Tongue (tissue), 1 donor: ENCODE measurements at regions not wholly inside any gene's neighbourhood (a gene's known extent, or its start where the extent isn't known, plus 50 kb on each side); places are given as distances from the start of the nearest gene placed in this dataset.
"Not testable (repeated sequence)": the region's sequence is repeated elsewhere in the genome, so short reads cannot be mapped to it uniquely, and the experiment has no call there.

ENCODE experiments used
- DNase-seq: peaks from one replicate; pipeline ENCODE4 v3.0.0-alpha.2; 2015

DNA sequence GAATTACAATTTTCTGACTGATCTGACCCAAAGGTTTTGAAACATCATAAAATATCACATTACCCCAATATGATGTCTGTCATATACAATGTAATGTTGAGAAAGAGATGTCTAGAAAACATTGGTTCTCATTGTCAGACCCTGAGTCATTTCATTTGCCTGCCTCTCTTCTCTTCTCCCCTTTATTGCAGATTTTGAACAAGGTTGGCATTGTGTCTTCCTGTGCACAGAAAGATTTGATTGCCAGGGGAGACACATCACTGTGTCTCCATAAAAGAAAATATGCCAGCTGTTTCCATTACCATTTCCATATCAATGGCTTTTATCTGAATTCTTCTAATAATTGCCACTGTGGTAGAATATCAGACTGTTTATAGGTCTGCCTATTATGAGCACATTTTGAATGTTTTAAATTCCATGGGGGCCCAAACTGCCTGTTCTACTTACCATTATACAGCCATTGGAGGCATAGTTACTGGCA, 65.6 kb downstream of the IFI44 start:
- DNase-seq, result no peak

DNA sequence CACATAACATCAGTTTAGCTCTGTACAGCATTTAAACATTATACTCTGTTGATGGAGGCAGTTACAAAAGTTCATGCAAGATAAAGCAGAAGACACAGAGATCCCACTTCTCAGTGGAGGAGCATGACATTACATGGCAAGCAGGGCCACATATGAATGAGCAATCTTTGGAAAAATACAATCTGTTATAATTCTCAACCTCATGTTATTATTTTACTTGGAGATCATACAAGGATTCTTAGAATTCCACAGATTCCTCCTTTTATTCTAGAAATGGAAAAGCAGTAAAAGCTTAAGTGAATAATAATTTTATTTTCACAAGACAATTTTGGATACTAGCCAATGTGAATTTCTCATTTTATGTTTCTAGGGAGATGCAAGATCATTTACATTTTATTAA, 66.6 kb downstream of the IFI44 start:
- DNase-seq, result no peak

DNA sequence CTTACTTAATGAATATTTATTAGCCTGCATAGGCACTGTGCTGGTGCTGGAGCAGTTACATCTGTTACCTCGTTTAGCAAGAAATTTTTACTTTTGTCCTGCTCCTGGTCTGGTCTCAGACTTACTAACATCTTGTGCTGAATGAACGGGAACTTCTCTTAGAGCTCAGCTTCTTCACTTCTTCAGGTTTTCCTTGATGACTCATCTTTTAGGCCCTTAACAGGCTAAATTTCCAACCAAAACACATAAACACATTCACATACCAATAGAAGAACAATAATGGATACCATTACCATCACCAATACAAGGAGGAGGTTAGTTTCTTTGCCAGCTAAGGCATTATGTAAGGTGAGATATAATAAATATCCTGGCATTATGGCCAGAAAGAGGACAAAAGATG, 68.9 kb downstream of the IFI44 start:
- DNase-seq, result no peak

DNA sequence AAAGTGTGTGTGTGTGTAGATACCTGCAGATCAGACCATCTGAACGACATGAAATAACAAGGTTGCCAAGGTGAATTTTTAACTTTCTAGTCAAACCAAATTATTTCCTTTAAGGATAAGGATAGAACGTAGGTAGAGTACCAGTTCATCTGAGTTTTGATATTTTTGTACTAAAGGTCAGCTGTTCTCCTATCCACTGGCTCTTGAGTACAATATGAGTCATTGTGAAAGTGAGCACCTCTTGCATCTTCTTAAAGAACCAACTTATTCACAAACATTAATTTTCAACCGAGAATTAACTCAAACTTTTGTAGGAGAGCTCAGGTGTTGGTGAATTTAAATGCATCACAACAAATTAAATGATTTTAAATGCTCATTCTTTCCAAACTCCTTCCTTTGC, 71.5 kb downstream of the IFI44 start:
- no peak for DNase-seq

DNA sequence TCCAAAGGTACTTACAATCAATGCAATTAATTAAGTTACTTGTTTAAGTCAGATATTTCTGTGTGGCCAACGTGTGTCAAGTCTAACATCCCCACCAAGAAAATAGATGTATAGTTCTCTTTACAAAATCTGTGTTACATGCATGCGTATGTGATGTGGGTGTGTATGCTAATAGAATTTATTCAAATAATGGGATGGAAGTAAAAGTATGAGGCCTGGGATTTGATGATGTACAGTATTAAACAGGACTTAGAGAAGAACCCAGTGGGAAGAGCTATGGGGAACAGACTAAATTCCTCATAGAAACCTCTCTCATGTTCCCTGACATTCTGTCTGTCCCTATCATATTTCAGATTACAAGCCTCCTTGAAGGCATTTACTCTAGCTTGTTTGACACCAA, 72.5 kb downstream of the IFI44 start:
- no peak for DNase-seq

DNA sequence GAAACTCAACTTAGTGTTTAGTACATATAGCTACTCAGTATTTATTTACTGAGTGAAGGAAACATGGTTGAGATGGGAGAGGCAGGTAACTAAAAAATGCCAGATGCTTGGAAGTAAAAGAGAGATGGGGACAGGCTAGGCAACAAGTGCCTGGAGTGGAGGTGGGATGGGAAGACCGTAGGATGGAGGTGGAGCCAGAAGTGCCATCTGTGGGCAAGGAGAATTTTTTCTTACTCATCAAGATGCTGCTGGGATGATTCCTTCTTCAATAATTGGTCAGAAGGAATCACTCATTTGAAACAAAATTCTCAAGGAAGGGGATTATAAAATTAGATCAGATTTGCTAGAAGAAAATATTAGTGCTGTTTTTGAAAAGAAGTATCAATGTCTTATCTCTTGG, 72.9 kb downstream of the IFI44 start:
- DNase-seq, result no peak

DNA sequence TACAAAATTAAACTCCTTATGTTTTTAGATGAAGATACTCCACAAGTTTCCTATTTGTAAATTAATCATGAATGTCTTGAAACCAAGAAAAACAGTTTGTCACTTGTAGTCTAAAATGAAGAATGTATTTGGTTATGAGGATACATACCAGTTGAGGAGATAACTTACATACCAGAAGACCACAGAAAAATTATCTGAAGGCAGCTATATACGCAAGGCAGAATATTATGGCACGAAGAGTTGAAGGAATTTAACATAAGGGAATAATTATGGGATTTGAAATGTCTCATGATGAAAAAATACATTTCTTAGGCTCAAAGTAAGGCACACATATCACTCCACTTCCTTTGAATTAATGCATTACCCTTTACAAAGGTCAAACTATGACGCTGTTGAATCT, 73.3 kb downstream of the IFI44 start:
- no peak for DNase-seq

DNA sequence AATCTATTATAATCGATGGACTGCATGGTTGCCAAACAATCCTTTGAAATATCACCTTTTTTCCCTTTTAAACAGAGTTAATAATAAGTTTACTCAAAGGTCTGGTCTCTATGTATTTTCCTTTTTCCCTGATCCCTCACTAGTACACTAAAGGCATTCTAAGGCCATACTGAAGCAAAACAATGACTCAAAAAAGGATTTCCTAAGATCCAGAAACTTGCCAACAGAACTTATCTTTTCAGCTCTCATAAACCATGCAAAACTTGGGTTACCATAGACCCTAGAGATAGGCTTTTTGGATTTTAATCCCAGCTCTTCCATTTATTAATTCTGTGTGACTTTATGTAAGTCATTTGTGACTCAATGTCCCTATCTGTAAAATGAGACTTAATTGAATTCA, 77.1 kb downstream of the IFI44 start:
- DNase-seq, result no peak

DNA sequence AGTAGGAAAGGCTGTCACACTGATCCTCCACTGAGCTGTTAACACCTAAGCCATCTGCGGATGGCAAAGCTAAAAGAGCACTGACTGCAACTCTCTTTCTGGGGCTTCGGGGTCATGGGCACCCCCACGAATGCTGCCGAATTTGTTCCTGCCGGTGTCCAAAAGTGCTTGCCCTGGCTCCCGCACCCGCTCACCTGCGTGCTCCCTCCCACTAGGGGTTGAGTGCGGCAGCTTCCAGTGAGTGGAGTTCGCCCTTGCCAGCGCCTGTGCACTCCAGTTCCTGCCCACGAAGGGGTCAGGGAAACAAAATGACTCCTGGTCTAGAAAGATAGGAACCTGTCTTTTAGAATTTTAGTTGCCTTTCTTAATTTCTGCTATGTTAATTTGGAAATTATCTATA, 78.7 kb downstream of the IFI44 start:
- DNase-seq, result no peak

DNA sequence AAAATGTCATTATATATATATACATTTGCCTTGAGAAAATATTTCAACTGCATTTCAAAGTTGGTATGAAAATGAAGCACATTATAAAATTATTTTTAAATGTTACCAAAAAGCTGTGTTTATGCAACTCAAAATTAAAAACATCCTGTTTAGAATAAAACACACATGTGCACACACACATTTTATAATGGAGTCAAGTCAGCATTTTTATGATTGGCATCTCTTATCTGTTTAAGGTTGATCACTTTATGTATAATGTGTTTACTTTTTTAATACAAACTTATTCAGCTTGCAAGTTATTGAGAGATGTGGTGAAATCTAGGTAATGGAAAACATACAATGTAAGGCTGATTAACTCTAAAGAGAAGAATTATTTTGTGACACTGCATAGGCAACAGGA, 80.4 kb downstream of the IFI44 start:
- no peak for DNase-seq

DNA sequence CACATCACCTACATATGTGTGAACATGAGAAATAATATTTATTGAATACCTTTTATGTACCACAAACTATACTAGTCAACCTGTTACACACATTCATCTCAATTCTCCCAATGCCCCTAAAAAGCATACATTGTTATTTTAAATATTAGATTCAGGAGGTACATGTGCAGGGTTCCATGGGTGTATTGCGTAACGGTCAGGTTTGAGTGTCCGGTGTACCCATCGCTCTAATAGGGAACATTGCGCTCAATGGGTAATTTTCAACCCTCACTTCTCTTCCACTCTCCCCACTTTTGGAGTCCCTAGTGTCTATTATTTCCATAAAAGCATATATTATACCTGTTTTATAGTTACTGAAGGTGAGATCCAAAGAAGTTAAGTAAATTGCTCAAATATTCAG, 82.0 kb downstream of the IFI44 start:
- no peak for DNase-seq

DNA sequence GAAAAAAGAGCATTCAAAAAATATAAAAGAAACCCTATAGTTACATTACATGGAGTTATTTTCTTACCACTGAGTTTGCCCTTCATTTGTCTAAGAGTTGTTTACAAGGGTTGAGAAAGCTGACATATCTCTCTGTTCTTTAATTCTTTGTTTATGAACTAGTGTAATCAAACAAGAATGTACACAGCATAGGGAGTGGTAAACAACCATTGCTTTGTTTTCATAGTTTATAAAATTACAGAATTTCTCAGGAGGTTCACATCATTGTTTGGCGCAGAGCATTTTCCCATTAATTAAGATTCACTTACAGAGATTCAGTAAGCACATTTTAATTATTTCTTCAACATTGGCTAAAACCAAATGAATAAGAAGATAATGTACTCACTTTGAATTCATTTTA, 87.6 kb downstream of the IFI44 start:
- DNase-seq, result no peak

DNA sequence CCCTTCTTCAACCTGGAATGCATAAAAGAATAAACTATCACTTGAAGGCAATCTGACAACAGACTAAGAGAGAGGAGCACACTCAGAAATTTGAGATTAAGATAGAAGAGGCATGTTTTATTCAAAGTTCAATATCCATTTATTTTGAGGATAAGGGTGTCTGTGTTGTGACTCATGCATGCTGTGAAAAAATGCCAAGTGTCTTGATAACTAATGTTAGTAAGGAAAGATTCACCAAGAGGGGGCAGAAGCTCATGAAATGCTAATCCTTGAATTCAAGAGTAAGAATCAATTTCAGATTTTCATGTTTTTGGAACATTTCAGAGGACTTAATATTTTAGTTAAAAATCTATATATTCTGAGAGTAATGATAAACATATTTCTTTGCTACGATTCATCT, 94.0 kb downstream of the IFI44 start:
- no peak for DNase-seq

DNA sequence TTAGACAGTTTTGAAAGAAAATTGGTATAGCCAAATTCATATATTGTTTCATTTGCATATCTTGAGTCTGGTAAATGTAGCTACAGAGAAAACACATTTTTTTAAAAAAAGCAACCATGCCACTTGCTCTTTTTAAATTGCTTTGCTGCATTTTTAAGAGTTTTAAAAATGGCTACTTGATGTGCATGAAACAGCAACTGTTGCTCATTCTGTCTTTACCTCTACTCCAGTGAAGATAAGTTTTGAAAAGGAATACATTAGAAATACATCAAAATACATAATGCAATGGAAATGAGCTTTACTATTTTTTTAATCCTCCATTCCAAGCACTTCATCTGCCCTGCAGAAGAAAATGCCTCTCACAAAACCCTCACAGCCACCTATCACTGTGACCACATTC, 95.5 kb downstream of the IFI44 start:
- no peak for DNase-seq

DNA sequence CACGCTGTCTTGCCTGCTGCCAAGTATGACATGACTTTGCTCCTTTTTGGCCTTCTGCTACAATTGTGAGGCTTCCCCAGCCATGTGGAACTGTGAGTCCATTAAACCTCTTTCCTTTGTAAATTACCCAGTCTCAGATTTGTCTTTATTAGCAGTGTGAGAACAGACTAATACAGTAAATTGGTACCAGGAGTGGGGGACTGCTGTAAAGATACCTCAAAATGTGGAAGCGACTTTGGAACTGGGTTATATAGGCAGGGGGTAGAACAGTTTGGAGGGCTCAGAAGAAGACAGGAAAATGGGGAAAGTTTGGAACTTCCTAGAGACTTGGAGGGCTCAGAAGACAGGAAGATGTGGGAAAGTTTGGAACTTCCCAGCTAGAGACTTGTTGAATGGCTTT, 104.0 kb downstream of the IFI44 start:
- DNase-seq, result not testable (repeated sequence)

DNA sequence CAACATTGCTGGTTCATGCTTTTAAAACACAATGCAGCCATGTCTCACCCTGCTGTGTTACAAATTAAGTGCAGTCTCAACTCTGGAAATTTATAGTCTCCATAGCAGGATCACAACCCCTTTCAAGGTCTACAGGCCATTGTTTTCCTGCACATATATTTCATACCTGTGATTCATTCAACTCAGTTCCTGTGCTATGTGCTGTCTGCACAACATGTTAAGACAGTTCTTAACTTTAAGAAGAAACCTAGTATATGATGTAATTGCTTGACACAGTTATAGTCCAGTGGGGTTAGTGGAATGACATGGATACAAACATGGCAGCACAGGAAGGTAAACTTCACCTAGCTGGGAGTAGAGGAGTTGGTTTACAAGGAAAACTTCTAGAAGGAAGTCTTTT, 106.4 kb downstream of the IFI44 start:
- DNase-seq, result no peak

DNA sequence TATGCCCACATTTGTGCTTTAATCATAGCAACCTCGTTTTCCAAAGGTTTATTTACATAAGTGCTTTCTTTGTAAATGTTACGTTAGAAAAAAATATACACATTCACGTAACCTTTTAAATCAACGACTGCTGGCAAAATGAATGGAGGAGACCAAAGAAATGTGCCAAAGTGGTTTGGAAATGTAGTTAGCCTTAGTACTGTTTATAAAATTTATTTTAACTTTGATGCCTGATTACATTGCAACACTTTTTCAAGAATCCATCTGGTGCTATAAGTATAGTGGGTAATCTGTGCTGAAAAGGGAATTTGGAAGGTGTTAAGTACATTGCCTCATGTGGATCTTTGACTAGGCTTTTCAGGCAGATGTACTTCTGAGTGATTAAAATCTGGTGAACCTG, 108.9 kb downstream of the IFI44 start:
- peak; percentile 38 for DNase-seq

DNA sequence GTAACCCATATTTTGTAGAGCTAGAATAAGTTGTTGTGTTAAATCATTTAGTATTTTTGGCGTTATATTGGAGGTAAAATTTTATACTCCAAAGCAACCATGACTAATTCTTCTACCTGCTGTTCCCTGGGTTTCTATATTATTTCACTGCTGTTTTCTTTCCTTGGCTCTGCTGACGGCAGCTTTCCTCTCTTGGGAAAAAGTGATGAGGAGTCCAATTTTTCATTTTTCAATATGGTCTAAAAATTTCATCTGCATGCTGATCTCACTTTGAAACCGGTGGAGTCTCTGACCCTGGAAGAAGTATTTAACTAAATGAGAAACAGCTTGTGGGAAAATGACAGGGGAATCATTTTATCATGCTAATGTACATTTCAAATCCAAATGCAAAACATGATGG, 110.2 kb downstream of the IFI44 start:
- DNase-seq, result peak; percentile 52

DNA sequence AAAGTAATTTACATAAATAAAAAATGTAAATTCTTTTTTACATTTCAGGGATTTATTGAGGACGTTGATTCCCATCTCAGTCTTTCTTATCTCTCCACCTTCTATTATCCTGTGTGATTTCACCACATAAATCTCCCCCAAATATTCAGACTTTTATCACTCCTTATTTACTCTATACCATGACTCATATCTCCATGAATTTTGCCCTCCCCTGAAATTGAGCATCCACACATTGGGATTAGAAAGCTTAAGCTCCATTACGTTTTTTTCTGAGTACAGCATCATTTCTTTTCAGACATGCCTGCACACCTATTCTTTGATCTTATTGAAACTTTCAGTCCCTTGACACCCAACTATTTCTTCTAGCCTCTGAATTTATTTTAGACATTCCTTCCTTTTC, 111.2 kb downstream of the IFI44 start:
- no peak for DNase-seq

DNA sequence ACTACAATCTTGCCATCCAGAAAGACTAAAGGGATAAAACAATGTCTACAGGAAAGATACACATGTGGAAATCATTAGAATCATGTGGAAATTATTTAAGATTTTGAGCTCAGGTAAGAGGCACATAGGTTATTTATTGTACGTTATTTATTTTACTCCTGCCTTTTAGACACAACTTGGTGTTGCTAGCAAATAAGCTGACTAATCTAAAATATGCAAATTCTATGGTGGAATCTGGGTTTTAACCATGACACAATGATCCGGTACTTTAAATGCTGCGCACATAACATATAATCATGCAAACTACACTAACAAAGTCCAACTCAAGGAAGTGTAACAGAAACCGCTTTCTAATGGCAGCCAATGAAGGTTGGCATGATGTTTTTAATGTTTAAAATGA, 112.5 kb downstream of the IFI44 start:
- no peak for DNase-seq

DNA sequence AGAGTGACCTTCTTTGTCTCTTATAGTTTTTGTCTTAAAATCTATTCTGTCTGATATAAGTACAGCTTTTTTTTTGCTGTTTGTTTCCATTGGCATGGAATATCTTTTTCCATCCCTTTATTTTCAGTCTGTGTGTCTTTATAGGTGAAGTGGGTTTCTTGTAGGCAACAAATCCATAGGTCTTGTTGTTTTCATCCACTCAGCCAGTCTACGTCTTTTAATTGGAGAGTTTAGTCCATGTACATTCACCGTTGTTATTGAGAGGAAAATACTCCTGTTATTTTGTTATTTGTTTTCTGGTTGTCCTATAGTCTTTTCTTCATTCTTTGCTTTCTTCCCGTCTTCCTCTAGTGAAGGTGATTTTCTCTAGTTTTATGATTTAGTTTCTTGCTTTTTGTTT, 115.9 kb downstream of the IFI44 start:
- DNase-seq, result no peak

DNA sequence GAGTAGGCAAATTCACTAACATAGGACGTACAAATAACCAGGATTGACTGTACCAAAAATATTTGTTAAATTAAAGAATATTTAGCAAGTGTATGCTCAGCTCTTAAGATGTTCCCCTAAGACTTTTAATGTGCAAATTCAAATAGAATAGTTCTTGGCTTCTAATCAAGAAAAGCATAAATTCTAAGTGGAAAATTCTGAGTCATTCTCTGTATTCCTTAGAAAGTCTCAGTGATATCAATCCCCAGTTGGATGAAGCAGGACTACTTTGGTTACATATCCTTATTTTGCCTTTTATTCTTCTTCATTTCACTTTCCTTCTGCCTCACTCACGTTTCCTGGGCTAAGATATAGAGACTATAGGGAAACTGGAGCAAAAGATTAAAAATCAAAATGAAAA, 130.2 kb downstream of the IFI44 start:
- no peak for DNase-seq

DNA sequence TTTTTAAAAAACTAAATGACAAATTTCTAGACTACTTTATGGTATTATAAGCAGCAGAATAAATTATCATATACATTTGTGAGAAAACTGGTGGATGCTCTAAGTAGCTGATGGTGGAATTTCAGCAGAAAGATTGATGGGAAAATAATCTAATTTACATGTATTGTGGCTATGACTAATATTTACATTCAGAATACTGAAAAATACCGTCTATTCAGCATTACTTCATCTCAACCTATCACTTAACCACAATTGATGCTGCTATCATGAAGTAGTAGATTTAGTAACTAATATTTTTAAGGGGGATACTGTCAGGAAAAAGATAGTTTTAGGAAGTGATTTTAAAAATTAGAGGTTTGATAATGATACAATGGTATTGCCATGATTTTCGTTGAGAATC, 137.9 kb downstream of the IFI44 start:
- no peak for DNase-seq

DNA sequence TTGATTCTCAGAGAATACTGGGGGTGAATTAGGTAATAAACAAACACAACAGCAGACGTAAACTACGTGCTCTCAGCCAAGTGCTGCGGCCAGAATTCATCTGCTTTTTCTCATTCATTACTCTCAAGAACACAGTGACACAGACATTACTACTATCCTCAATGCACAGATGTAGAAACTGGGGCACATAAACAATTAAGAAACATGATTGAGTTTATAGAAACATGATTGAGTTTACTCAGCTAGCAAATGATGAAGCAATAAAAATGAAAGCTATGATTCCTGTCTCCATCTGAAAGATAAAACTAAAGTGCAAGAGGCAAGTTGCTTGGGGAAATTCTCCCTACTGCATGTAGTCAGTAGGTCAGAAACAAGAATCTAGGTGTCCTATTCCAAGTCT, 140.5 kb downstream of the IFI44 start:
- peak; percentile 8 for DNase-seq

DNA sequence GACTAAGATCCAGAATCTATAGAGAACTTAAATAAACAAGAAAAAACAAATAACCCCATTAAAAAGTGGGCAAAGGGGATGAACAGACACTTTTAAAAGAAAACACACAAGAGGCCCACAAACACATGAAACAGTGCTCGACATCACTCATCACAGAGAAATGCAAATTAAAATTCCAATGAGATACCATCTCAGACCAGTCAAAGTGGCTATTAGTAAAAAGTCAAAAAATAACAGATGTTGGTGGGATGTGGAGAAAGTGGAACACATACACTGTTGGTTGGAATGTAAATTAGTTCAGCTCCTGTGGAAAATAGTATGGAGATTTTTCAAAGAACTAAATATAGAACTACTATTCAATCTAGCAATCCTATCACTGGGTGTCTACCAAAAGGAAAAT, 143.1 kb downstream of the IFI44 start:
- DNase-seq, result no peak
